GM19455 (cell line): ENCODE measurements at regions not wholly inside any gene's neighbourhood (a gene's known extent, or its start where the extent isn't known, plus 50 kb on each side); places are given as distances from the start of the nearest gene placed in this dataset.
"Not testable (repeated sequence)": the region's sequence is repeated elsewhere in the genome, so short reads cannot be mapped to it uniquely, and the experiment has no call there.

Source experiments
- ATAC-seq: cut with Tn5 transposase; IDR thresholded peaks from one replicate; pipeline ENCODE4 v1.9.1; 2021; ENCODE audit not compliant: unreplicated experiment

- ATAC-seq = no peak
Measured at GRCh38 chr12:131213896-131214442, 260.3 kb downstream of the ADGRD1 start.

DNA sequence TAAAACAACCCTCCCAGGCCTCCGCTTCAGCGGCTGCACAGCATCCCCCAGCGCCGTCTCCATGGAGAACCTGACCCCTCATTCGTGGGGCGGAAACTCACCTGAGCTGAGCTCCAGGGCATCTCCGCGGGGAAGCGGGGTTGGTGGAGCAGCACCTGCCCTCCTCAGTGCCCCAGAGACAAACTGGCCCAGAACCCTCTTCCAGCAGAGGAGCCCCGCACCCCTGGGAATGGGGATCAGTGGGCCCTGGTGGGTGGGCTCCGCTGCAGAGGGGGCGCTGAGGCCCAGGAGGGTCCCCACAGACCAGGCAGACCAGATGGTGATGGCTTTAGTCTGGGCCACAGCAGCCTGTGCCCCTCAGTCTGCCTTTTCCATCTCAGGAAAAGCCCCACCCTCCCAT, 261.2 kb downstream of the ADGRD1 start:
- ATAC-seq = not testable (repeated sequence)

DNA sequence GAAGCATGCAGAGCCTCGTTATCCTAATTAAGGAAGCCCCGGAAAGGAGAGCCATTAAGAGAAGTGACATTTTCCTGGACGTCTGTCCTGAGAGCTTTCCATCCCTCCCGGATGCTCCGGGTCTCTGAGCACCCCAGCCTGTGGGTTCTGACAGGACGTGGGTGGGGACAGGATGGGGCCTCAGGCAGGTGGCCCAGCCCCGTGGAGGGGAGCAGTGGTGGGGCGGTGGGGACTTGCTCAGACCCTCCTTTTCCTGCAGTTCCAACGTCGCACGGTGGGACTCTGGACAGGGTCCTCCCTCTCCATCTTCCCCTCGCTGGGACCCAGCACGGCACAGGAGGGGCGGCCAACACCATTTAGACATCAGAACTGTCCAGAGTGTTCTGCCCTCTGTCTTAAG, 262.9 kb downstream of the ADGRD1 start:
- not testable (repeated sequence) for ATAC-seq

DNA sequence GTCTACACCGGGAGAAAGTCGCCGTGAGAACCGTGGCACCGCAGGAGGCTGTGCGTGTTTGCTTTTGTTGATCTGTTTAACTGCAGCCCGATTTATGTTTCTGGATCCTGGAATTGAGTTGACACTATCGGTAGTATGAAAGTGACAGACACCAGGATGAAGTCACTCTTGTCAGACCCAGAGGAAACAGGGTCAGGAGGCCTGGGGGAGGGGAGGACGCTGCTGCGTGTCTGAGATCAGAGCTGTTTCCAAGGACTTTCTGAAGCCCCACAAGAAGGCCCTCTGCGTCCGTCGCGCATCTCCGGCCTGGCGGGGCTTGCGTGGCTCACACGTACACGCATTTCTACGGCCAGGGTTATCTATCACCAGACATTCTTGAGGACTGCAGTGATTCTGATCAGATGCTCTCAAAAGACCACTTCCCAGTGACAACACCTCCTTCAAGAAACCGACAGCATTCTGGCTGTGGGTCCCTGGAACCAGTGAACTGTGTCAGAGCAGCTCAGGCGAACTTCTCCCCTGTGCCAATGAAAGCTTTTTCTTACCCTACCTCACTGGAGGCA, 263.4 kb downstream of the ADGRD1 start:
- no peak for ATAC-seq

- no peak for ATAC-seq
Measured at GRCh38 chr12:131218026-131218922, 264.6 kb downstream of the ADGRD1 start.

DNA sequence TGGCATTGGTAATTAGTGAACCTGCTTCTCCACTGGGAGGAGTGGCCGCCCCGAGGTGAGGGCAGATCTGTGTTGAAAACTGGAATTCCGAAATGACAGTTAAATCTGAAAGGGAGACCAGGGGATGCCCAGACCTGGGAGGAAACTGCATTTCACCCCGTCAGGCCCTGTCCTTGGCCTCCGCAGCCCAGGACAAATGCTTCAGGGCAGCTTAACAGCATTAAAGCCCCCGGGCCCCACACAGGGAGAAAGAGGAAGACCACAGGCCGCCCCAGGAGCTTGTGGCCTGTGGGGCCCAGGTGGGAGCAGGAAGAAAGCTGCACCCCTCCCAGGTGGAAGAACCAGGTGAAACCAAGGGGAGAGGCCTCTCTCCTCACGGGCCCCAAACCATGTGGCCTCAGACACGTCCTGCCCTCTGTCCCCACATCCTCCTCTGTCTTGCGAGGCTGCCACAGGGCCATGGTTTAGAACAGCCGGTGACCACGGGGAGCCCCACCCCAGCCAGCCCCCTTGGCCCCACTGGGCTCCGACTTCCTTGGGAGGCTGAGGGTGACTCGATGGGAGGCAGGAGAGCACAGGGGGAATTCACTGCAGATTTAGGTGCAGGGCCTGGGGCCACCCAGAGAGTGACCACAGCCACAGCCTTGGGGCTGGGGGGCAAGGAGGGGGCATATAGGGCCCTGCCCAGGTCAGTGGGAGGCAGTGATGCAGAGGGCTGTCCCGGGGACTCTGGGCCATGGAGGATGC, 265.4 kb downstream of the ADGRD1 start:
- no peak for ATAC-seq

- no peak for ATAC-seq
Measured at GRCh38 chr12:131219670-131220330, 266.1 kb downstream of the ADGRD1 start.

GRCh38 chr12:131220331-131220685, 266.6 kb downstream of the ADGRD1 start:
- no peak for ATAC-seq

GRCh38 chr12:131221061-131221956, 267.6 kb downstream of the ADGRD1 start:
- ATAC-seq = no peak

- ATAC-seq = no peak
Measured at GRCh38 chr12:131221957-131222328, 268.2 kb downstream of the ADGRD1 start.

- ATAC-seq = no peak
Measured at GRCh38 chr12:131222329-131223139, 268.8 kb downstream of the ADGRD1 start.

GRCh38 chr12:131223171-131223761, 269.6 kb downstream of the ADGRD1 start:
- ATAC-seq = no peak

GRCh38 chr12:131223791-131224225, 270.1 kb downstream of the ADGRD1 start:
- ATAC-seq = no peak

DNA sequence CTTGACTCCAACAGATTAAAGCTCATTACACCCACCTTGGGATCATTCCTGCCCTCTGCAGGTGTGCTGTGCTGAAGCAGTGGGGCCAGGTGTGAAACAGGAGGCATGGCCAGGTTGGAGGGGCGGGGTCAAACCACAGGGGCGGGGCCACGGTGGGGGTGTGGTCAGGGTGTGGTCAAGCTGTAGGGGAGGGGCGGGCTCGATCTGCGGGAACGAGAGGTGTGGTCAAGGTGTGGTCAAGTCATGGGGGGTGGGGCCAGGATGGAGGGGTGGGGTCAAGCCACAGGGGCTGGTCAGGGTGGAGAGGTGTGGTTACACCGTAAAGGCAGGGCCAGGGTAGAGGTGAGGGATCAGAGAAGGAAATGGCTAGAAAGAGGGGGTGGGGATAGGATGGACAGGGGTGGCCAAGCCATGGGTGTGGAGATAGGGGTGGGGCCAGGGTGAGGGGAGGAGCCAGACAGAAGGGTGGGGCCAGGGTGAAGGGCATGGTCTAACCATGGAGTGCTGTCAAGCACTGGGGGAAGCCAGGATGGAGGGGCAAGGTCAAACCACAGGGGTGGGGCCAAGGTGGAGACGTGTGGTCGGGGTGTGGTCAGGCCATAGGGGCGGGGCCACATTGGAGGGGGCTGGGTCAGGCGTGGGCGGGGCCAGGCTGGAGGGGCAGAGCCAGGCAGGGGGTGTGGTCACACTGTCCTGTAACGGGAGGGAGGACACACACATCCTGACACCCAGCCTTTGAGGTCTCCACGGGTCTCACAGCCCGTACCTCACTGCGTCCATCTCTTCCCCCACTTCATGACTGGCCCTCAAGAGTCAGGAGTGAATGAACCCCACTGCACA, 270.7 kb downstream of the ADGRD1 start:
- ATAC-seq = not testable (repeated sequence)

GRCh38 chr12:131225066-131225380, 271.3 kb downstream of the ADGRD1 start:
- ATAC-seq = not testable (repeated sequence)

DNA sequence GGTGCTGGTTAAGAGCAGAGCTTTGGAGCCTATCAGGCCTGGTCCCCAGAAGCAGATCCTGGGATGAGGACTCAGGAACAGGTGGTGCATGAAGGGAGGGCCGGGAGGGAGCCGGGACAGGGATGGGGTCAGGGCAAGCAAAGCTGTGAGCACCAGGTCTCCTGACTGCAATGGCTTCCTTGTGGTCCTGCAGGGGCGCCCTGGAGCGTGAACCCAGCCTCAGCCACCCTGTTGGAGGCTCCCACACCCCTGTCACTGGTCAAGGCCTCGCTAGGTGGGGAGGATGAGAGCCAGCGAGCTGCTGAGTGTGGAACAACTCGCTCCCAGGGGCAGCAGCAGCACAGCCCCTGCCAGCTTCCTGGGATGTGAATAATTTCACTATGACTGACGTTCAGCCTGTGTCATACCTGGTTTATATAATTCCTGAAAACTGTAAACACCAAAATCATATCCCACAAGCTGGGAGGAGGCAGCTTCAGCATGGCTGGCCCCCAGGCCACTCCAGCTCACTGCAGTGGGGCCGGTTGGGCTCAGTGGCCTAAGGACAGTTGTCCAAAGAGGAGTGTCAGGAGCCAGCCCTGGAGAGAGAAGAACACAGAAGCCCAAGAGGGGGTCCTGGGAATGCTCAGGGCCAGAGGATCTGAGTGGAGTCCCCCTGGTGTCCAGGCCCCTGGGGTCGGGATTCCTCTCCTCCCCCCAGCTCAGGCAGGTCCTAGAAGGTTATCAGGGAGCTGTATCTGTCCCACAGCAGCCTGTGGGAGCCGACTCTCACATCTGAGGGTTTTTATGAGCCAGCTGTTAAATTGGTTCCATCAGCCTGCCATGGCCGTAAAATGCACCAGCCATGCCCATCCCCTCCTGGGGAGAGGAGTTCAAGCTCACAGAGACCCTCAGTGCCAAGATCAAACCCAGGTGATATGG, 272.9 kb downstream of the ADGRD1 start:
- ATAC-seq = no peak

GRCh38 chr12:131227641-131228040, 273.9 kb downstream of the ADGRD1 start:
- not testable (repeated sequence) for ATAC-seq
